ENCODE measurements at regions not wholly inside any gene's neighbourhood (a gene's known extent, or its start where the extent isn't known, plus 50 kb on each side); places are given as distances from the start of the nearest gene placed in this dataset.

DNA sequence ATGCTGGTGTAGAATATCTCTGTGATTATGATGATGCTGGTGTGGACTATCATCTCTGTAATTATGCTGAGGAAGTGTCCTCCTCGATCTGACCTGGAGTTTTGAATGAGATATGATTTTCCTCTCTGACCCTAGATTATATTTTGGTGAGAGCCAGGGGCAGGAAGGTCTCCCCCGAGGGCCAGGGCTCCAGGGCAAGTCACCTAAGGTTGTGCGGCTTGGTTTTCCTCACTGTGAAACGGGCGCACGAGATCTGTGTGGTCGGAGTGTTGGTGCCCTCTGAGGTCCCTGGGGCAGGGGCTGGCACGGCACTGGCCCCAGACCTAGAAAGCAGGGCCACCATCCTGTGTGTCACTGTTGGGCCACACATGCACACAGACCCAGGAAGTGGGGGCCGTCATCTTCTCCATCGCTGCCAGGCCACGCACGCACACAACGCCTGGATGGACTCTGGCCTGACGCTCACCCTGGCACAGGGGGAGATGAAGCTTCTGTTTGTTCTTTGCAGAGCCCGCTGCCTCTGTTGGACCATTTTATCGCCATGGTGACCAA, 67.7 kb upstream of the ZNF469 start:
- TF ChIP-seq, protein P1, sequence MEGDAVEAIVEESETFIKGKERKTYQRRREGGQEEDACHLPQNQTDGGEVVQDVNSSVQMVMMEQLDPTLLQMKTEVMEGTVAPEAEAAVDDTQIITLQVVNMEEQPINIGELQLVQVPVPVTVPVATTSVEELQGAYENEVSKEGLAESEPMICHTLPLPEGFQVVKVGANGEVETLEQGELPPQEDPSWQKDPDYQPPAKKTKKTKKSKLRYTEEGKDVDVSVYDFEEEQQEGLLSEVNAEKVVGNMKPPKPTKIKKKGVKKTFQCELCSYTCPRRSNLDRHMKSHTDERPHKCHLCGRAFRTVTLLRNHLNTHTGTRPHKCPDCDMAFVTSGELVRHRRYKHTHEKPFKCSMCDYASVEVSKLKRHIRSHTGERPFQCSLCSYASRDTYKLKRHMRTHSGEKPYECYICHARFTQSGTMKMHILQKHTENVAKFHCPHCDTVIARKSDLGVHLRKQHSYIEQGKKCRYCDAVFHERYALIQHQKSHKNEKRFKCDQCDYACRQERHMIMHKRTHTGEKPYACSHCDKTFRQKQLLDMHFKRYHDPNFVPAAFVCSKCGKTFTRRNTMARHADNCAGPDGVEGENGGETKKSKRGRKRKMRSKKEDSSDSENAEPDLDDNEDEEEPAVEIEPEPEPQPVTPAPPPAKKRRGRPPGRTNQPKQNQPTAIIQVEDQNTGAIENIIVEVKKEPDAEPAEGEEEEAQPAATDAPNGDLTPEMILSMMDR (IDR thresholded peaks at IDR 0.05; ENCODE audit: poor library complexity), result no peak
- no peak for TF ChIP-seq EZH2phosphoT487 (IDR thresholded peaks at IDR 0.05; ENCODE audit: low read depth, severe bottlenecking, unreplicated experiment)

Measured in hepatocyte (in vitro differentiated cells).